T1000 (cell line): ENCODE measurements at regions not wholly inside any gene's neighbourhood (a gene's known extent, or its start where the extent isn't known, plus 50 kb on each side); places are given as distances from the start of the nearest gene placed in this dataset.

Source experiments
- DNase-seq: peaks from one replicate; lab custom pipeline; 2025; ENCODE audit warnings: mixed read lengths; lab: John Stamatoyannopoulos, UW

GRCh38 chr22:49567899-49568750, 259.5 kb downstream of the BRD1 start:
- no peak for DNase-seq

- DNase-seq = no peak
Observed at GRCh38 chr22:49566693-49567092, 261.0 kb downstream of the BRD1 start.

- no peak for DNase-seq
Observed at GRCh38 chr22:49566141-49566541, 261.5 kb downstream of the BRD1 start.

- no peak for DNase-seq
Observed at GRCh38 chr22:49565516-49565855, 262.2 kb downstream of the BRD1 start.

GRCh38 chr22:49564666-49565515, 262.8 kb downstream of the BRD1 start:
- no peak for DNase-seq

- no peak for DNase-seq
Observed at GRCh38 chr22:49564054-49564453, 263.6 kb downstream of the BRD1 start.

GRCh38 chr22:49562685-49563249, 264.9 kb downstream of the BRD1 start:
- DNase-seq = no peak

- DNase-seq = no peak
Observed at GRCh38 chr22:49561976-49562375, 265.7 kb downstream of the BRD1 start.

GRCh38 chr22:49561338-49561737, 266.3 kb downstream of the BRD1 start:
- DNase-seq = no peak

- no peak for DNase-seq
Observed at GRCh38 chr22:49555526-49555925, 272.1 kb downstream of the BRD1 start.

GRCh38 chr22:49554741-49555140, 272.9 kb downstream of the BRD1 start:
- DNase-seq = no peak

- DNase-seq = no peak
Observed at GRCh38 chr22:49554296-49554625, 273.4 kb downstream of the BRD1 start.

GRCh38 chr22:49553518-49554295, 274.0 kb downstream of the BRD1 start:
- DNase-seq = no peak

- DNase-seq = no peak
Observed at GRCh38 chr22:49553076-49553475, 274.6 kb downstream of the BRD1 start.

GRCh38 chr22:49551897-49552614, 275.6 kb downstream of the BRD1 start:
- DNase-seq = no peak

GRCh38 chr22:49551446-49551845, 276.2 kb downstream of the BRD1 start:
- no peak for DNase-seq

GRCh38 chr22:49550766-49551362, 276.8 kb downstream of the BRD1 start:
- DNase-seq = no peak

GRCh38 chr22:49550141-49550430, 277.6 kb downstream of the BRD1 start:
- no peak for DNase-seq

- DNase-seq = no peak
Observed at GRCh38 chr22:49549256-49550140, 278.2 kb downstream of the BRD1 start.
